ENCODE measurements at regions not wholly inside any gene's neighbourhood (a gene's known extent, or its start where the extent isn't known, plus 50 kb on each side); places are given as distances from the start of the nearest gene placed in this dataset.

DNA sequence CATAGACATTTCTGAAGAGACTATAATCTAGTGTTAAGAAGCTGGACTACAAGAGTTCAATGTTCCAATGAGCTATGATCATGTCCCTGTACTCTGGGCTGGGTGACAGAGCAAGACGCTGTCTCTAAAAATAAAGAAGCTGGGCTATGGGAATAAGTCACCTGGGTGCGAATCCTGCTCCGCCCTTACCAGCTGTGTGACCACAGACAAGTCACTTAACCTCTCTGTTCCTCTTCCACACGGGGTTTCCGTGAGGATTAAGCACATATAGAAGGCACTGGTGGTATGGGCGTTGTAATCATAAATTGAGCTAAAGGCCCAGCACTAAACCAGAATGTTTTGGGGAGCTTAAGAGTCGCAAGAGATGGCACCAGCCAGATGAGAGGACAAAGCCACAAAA is 178.5 kb downstream of the HAUS1 start:
- DNase-seq (ENCODE audit: insufficient read length, low spot score) (no peak), FAIRE-seq (no peak)
- TF ChIP-seq, protein P1, sequence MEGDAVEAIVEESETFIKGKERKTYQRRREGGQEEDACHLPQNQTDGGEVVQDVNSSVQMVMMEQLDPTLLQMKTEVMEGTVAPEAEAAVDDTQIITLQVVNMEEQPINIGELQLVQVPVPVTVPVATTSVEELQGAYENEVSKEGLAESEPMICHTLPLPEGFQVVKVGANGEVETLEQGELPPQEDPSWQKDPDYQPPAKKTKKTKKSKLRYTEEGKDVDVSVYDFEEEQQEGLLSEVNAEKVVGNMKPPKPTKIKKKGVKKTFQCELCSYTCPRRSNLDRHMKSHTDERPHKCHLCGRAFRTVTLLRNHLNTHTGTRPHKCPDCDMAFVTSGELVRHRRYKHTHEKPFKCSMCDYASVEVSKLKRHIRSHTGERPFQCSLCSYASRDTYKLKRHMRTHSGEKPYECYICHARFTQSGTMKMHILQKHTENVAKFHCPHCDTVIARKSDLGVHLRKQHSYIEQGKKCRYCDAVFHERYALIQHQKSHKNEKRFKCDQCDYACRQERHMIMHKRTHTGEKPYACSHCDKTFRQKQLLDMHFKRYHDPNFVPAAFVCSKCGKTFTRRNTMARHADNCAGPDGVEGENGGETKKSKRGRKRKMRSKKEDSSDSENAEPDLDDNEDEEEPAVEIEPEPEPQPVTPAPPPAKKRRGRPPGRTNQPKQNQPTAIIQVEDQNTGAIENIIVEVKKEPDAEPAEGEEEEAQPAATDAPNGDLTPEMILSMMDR (IDR thresholded peaks at IDR 0.05; ENCODE audit: insufficient read depth, missing control alignments), result no peak

DNA sequence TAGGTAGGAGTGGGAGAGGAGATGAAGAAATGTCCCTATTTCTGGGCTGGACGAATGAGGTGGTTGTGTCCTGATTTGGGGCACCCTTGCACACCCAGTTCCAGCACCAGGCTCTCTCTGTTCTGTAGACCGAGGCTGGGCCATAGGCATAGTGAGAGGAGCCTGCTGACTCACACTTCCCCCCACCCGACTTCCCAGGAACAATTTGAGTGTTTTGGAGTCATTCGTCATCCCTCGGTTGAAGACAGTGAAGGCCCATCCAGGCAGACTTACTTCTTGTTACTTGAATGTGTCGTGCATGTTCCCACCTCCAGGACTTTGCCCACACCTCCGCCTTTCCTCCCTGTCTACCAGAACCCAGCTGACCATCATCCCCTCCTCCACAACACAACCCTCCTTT is 179.1 kb downstream of the HAUS1 start:
- FAIRE-seq (no peak), DNase-seq (ENCODE audit: insufficient read length, low spot score) (no peak)
- TF ChIP-seq, protein P1 (IDR thresholded peaks at IDR 0.05; ENCODE audit: insufficient read depth, missing control alignments), result no peak

DNA sequence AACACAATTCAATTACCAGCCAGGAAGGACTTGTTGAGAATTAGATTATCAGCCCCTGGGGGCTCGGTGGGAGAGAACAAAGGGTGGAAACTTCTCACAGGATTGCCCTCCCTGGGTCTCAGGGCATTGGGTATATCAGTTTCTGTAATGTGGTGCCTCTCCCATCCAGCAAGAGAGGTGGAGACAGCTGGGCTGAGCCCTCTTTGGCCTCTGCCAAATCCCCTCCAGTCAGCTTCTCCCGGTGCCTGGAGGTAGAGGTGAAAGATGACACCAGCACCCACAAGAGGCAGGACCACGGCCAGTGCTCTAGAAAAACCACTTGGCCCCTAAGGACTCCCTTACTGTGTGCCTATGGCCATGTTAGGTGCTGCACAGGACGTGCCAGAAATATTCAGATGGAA is 179.7 kb downstream of the HAUS1 start:
- TF ChIP-seq, protein P1 (IDR thresholded peaks at IDR 0.05; ENCODE audit: insufficient read depth, missing control alignments), result no peak
- DNase-seq (ENCODE audit: insufficient read length, low spot score), result no peak
- no peak for FAIRE-seq

DNA sequence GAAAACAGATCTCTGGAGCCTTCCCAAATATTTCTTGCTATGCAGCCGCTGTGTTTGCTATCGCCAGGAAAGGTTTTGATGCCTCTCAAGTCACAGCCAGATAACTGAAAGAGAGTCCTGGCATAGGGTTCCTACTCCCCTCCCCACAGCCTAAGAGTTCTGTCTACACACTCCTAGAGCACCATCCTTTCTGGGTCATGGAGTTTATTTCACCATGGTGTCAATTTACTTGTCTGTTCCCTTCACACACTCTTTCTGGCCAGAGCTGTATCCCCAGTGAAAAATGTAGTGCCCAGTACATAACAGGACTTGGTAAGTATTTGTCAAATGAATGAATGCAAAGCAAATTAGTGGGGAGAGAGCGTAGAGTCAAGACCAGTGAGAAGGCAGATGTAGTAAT is 185.3 kb downstream of the HAUS1 start:
- FAIRE-seq (no peak), DNase-seq (ENCODE audit: insufficient read length, low spot score) (no peak)
- TF ChIP-seq, protein P1 (IDR thresholded peaks at IDR 0.05; ENCODE audit: insufficient read depth, missing control alignments), result no peak

DNA sequence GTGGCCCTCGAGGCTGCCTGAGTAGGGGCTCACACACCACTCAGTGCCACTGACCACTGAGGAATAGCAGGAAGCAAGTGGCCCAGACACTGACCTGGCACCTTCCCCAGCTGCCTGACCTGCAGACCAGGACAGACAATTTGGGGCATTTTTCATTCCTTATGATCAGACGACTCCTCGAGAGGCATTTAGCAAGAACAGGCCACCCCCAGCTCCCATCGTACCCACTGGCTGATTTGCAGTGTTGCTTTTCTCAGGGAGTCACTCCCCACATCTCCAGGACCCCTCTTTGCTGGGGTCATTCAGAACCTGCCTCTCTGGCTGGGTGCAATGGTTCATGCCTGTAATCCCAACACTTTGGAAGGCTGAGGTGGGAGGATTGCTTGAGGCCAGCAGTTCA is 185.7 kb downstream of the HAUS1 start:
- DNase-seq (ENCODE audit: insufficient read length, low spot score) (no peak), FAIRE-seq (no peak)
- TF ChIP-seq, protein P1 (IDR thresholded peaks at IDR 0.05; ENCODE audit: insufficient read depth, missing control alignments), result no peak

DNA sequence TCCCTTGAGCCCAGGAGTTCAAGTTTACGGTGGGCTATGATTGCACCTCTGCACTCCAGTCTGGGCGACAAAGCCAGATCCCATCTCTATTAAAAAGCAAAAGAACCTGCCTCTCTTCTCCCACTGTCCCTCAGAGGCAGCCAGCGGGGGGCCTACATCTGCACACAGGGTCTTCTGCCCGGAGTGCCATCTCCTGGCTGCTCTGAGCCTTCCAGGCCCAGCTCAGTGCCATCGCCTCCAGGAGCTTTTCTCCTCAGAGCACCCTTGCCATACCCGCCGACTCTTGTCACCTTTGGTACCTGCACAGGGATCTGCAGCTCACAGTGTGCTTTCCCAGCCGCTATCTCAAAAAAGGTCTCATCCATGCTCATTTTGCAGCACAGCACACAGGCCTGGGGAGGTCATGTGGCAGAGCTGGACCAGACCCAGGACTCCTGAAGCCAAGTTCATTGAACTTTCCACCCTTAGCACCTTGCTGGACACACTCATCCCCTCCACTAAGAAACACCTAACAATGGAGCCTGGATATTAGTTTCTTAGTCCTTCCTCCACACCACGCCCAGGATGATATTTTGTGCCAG is 186.3 kb downstream of the HAUS1 start:
- FAIRE-seq (no peak), DNase-seq (ENCODE audit: insufficient read length, low spot score) (no peak)
- TF ChIP-seq, protein P1 (IDR thresholded peaks at IDR 0.05; ENCODE audit: insufficient read depth, missing control alignments), result no peak

DNA sequence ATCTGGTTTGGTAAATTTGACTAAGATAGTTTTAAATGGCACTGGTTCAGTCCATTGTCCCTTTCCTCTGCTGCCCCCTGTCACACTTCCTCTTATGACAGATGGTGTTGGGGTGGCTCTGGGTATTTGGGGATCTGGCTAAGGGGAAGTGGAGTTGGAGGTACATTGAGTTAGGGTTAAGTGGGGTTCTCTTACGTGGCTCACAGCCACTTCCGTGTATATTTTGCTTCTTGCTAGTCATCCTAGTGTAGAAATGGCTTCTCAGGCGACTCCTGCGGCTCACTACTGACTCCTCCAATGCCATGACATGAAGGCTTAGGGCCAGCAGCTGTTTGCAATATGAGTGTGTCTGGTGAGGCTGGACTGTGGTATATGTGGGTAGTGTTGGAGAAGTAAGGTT is 187.0 kb downstream of the HAUS1 start:
- TF ChIP-seq, protein P1 (IDR thresholded peaks at IDR 0.05; ENCODE audit: insufficient read depth, missing control alignments), result no peak
- no peak for FAIRE-seq
- no peak for DNase-seq (ENCODE audit: insufficient read length, low spot score)
